ENCODE measurements at regions not wholly inside any gene's neighbourhood (a gene's known extent, or its start where the extent isn't known, plus 50 kb on each side); places are given as distances from the start of the nearest gene placed in this dataset.

DNA sequence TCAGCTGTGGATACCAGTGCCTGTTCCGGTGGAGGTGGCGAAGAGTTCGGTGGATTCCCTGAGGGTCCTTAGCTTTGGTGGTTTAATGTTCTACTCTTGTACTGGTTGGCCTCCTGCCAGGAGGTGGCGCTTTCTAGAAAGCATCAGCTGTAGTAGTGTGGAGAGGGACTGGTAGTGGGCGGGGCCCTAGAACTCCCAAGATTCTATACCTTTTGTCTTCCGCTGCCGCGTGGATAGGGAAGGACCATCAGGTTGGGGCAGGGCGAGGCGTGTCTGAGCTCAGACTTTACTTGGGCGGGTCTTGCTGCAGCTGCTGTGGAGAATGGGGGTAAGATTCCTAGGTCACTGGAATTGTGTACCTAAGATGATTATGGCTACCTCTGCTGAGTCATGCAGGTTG, 390.3 kb downstream of the FAM47A start:
- Mint-ChIP-seq H3K9me3 (peaks cover 4% of the 10 kb centered on the region), H3K27me3 (ENCODE audit: insufficient read depth, low read depth) (peaks cover 4% of the 10 kb centered on the region), H3K4me1 (no peaks in the 10 kb centered on the region), H3K27ac (no peak overlapping the region), H3K36me3 (no peaks in the 10 kb centered on the region), H3K4me3 (no peak overlapping the region)
- Histone ChIP-seq H3K27me3 (no peaks in the 10 kb centered on the region), H3K36me3 (no peaks in the 10 kb centered on the region), H3K9me3 (ENCODE audit: low read depth) (no peaks in the 10 kb centered on the region), H3K4me2 (no peak overlapping the region), H3F3A (ENCODE audit: low read depth) (no peaks in the 10 kb centered on the region), H3K4me3 (no peak overlapping the region), H3K79me2 (ENCODE audit: low read depth) (no peaks in the 10 kb centered on the region), H3K4me1 (no peaks in the 10 kb centered on the region), H3K9ac (no peak overlapping the region), H3K27ac (no peak overlapping the region), H4K20me1 (ENCODE audit: low read depth) (no peaks in the 10 kb centered on the region), H2AFZ (replicated peaks) (no peak overlapping the region)
- no peak for DNase-seq (ENCODE audit: low spot score)
- TF ChIP-seq EZH2 (IDR thresholded peaks at IDR 0.05) (no peak), EZH2phosphoT487 (IDR thresholded peaks at IDR 0.05) (no peak)
- TF ChIP-seq, protein P1, sequence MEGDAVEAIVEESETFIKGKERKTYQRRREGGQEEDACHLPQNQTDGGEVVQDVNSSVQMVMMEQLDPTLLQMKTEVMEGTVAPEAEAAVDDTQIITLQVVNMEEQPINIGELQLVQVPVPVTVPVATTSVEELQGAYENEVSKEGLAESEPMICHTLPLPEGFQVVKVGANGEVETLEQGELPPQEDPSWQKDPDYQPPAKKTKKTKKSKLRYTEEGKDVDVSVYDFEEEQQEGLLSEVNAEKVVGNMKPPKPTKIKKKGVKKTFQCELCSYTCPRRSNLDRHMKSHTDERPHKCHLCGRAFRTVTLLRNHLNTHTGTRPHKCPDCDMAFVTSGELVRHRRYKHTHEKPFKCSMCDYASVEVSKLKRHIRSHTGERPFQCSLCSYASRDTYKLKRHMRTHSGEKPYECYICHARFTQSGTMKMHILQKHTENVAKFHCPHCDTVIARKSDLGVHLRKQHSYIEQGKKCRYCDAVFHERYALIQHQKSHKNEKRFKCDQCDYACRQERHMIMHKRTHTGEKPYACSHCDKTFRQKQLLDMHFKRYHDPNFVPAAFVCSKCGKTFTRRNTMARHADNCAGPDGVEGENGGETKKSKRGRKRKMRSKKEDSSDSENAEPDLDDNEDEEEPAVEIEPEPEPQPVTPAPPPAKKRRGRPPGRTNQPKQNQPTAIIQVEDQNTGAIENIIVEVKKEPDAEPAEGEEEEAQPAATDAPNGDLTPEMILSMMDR (IDR thresholded peaks at IDR 0.05), result no peak

DNA sequence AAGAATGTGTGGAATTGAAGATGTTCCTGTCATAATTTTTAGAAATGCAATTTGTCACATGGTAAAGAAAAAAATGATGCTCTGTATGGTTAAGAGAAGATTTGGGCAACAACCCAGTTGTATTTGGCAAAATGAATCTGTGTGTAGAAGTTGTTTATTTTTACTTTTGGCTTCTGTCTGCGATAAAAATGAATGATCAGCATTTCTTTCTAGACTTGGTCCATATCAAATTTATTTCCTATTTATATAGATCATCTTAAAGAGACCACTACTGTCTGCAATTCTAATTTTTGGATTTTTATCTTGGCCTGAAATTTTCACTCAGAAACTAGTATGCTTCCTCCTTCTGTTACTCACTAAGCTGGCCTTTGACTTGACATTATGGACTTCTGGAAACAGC, 396.9 kb downstream of the FAM47A start:
- H3K9ac ChIP-seq, result no peak overlapping the region
- H3K9me3 ChIP-seq (ENCODE audit: low read depth), result no peaks in the 10 kb centered on the region
- H3K9me3 Mint-ChIP-seq, result no peaks in the 10 kb centered on the region
- no peaks in the 10 kb centered on the region for H3F3A ChIP-seq (ENCODE audit: low read depth)
- no peaks in the 10 kb centered on the region for H3K27me3 Mint-ChIP-seq (ENCODE audit: insufficient read depth, low read depth)
- H3K4me1 Mint-ChIP-seq, result no peaks in the 10 kb centered on the region
- H3K36me3 ChIP-seq, result no peaks in the 10 kb centered on the region
- TF ChIP-seq EZH2 (IDR thresholded peaks at IDR 0.05), result no peak
- TF ChIP-seq, protein P1 (IDR thresholded peaks at IDR 0.05), result no peak
- no peaks in the 10 kb centered on the region for H4K20me1 ChIP-seq (ENCODE audit: low read depth)
- no peak overlapping the region for H3K4me2 ChIP-seq
- no peak for DNase-seq (ENCODE audit: low spot score)
- H3K27ac Mint-ChIP-seq, result no peak overlapping the region
- H3K36me3 Mint-ChIP-seq, result no peaks in the 10 kb centered on the region
- no peak overlapping the region for H3K4me3 ChIP-seq
- H3K27ac ChIP-seq, result no peak overlapping the region
- H3K4me1 ChIP-seq, result no peaks in the 10 kb centered on the region
- no peak overlapping the region for H3K4me3 Mint-ChIP-seq
- no peaks in the 10 kb centered on the region for H3K27me3 ChIP-seq
- H2AFZ ChIP-seq (replicated peaks), result no peak overlapping the region
- no peaks in the 10 kb centered on the region for H3K79me2 ChIP-seq (ENCODE audit: low read depth)

DNA sequence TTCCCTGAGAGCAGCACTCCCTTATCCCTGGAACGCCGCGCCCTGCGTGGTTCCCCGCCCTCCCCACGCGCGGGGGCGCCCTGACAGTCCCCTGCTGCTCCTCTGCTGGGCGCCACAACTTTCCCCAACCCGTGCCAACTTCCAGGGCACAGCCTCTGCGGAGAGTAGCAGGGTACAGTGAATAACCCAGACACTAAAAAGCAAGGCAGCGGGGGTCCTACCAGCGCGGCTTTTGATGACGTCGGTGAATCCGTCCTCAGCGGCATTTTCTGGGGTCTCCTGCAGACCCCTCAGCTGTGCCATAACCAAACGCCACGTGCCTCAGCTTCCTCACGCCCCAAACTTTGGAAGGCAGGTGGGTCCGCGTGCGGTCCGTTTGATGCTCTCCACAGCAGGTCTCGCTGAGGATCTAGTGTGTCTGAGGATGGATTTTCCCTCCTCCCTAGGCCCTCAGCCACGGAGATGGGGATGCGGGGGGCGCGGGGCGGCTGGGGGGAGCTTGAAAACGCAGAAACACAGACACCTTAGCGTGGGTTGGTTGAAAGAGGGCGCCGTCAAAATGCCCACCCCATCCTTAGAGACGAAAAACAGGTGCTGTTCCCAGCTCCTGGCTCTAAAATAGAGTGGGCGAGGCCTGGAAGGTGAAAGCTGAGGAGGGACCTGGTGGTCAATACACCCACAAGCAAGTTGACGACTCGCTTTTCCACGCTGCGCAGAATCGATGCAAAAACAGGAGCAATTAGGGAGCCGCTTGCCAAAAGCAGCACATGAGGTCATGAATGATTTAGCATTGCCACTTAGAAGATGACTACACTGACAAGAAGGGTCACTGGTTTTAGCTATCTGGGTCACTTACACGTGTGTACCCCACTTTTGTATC, 405.6 kb downstream of the FAM47A start:
- H3K36me3 ChIP-seq, result no peaks in the 10 kb centered on the region
- peak overlapping the region; percentile 63 for H3K4me3 ChIP-seq
- no peaks in the 10 kb centered on the region for H3K79me2 ChIP-seq (ENCODE audit: low read depth)
- Mint-ChIP-seq H3K27ac (no peak overlapping the region), H3K36me3 (no peaks in the 10 kb centered on the region), H3K9me3 (no peaks in the 10 kb centered on the region), H3K4me3 (peak overlapping the region; percentile 89), H3K27me3 (ENCODE audit: insufficient read depth, low read depth) (peaks cover 6% of the 10 kb centered on the region), H3K4me1 (no peaks in the 10 kb centered on the region)
- H3K27ac ChIP-seq, result no peak overlapping the region
- H3F3A ChIP-seq (ENCODE audit: low read depth), result no peaks in the 10 kb centered on the region
- H3K9ac ChIP-seq, result no peak overlapping the region
- peaks cover 6% of the 10 kb centered on the region for H3K4me1 ChIP-seq
- H3K9me3 ChIP-seq (ENCODE audit: low read depth), result no peaks in the 10 kb centered on the region
- peaks cover 52% of the 10 kb centered on the region for H3K27me3 ChIP-seq
- no peak for TF ChIP-seq EZH2phosphoT487 (IDR thresholded peaks at IDR 0.05)
- TF ChIP-seq, protein P1 (IDR thresholded peaks at IDR 0.05), result no peak
- TF ChIP-seq EZH2 (IDR thresholded peaks at IDR 0.05), result no peak
- peak overlapping the region; percentile 92 for H2AFZ ChIP-seq (replicated peaks)
- no peaks in the 10 kb centered on the region for H4K20me1 ChIP-seq (ENCODE audit: low read depth)
- peak; percentile 20 for DNase-seq (ENCODE audit: low spot score)
- peak overlapping the region; percentile 98 for H3K4me2 ChIP-seq

Measured in neural progenitor cell (in vitro differentiated cells).